A549 (cell line): ENCODE measurements at regions not wholly inside any gene's neighbourhood (a gene's known extent, or its start where the extent isn't known, plus 50 kb on each side); places are given as distances from the start of the nearest gene placed in this dataset.

ENCODE experiments used
- ATAC-seq, 2 experiments: fragments of 200-7000 bp in 1 of 2; fragments of >200 bp in 1 of 2; cut with Nextera tagmentation in 1 of 2; cut with Tn5 transposase in 1 of 2; 3 replicates each; pipeline versions ENCODE4 v1.8.0 to v1.9.1; 2018 to 2020; ENCODE audit warnings: mild to moderate bottlenecking in 1 of 2, moderate library complexity in 1 of 2
- CTCF ChIA-PET: fragments of 300-600 bp; sonication (Branson Sonifier 250); formaldehyde crosslinking; extraction: SDS; loops from one replicate; lab custom pipeline; 2021; ENCODE audit warnings: antibody characterized with exemption, inconsistent platforms; lab: Yijun Ruan, JAX
- POLR2A ChIA-PET: fragments of 350-600 bp; formaldehyde crosslinking; extraction: SDS; loops from one replicate; lab custom pipeline; 2021; ENCODE audit warnings: antibody characterized with exemption, inconsistent platforms; lab: Yijun Ruan, JAX
- DNase-seq, 2 experiments: peaks; one replicate each; pipeline versions ENCODE4 v3.0.0 to v3.0.0-alpha.2; 2011 to 2016; ENCODE audit warnings: low read depth in 1 of 2, low spot score in 1 of 2
- FAIRE-seq: peaks from 2 replicates; lab custom pipeline; 2011; peaks lifted over from hg19 to GRCh38; lab: Jason Lieb, UNC
- H3K27ac ChIP-seq, 2 experiments: fragments of >200 bp; sonication (Bioruptor Twin); formaldehyde crosslinking; 3 replicates each; pipeline ENCODE4 v1.5.1; 2016 to 2017
- H3K4me1 ChIP-seq: fragments of >200 bp; sonication (Bioruptor Twin); formaldehyde crosslinking; 3 replicates; pipeline ENCODE4 v1.6.1; 2016
- H3K4me2 ChIP-seq: fragments of >200 bp; sonication (Bioruptor Twin); formaldehyde crosslinking; 3 replicates; pipeline ENCODE4 v1.6.1; 2016
- H3K4me3 ChIP-seq: fragments of >200 bp; sonication (Bioruptor Twin); formaldehyde crosslinking; 3 replicates; pipeline ENCODE4 v1.5.1; 2016
- H3K9me3 ChIP-seq: fragments of >200 bp; sonication (Bioruptor Twin); formaldehyde crosslinking; 3 replicates; pipeline ENCODE4 v1.6.1; 2016
- BHLHE40 ChIP-seq: IDR thresholded peaks from 2 replicates; pipeline ENCODE4 v1.6.1; 2012; ENCODE audit warnings: low read depth, low read length, inconsistent platforms
- CHD4 ChIP-seq: fragments of 200-600 bp; sonication (generic); IDR thresholded peaks from 2 replicates; pipeline ENCODE4 v1.6.1; 2016; ENCODE audit warnings: antibody characterized with exemption, mild to moderate bottlenecking, borderline replicate concordance
- EHMT2 ChIP-seq: fragments of 200-600 bp; sonication (generic); IDR thresholded peaks from 2 replicates; pipeline ENCODE4 v1.6.1; 2016; ENCODE audit warnings: antibody characterized with exemption, low read depth, mild to moderate bottlenecking, moderate library complexity
- ESRRA ChIP-seq: fragments of 150-350 bp; IDR thresholded peaks from 2 replicates; pipeline ENCODE4 v1.6.1; 2014; ENCODE audit warnings: mild to moderate bottlenecking, low read length, borderline replicate concordance
- GATA3 ChIP-seq: IDR thresholded peaks from 2 replicates; pipeline ENCODE4 v1.6.1; 2012; ENCODE audit warnings: borderline replicate concordance
- HDAC2 ChIP-seq: fragments of 200-600 bp; sonication (generic); IDR thresholded peaks from 2 replicates; pipeline ENCODE4 v1.6.1; 2016
- HEYL ChIP-seq: fragments of 250-450 bp; sonication (Bioruptor Pico); IDR thresholded peaks from 2 replicates; pipeline ENCODE4 v1.8.0; 2021; ENCODE audit warnings: mild to moderate bottlenecking, moderate library complexity
- HOXB5 ChIP-seq: fragments of 250-450 bp; sonication (Bioruptor Pico); IDR thresholded peaks from 2 replicates; pipeline ENCODE4 v1.5.0; 2020; ENCODE audit warnings: mild to moderate bottlenecking, moderate library complexity
- MAFK ChIP-seq: fragments of 450-650 bp; IDR thresholded peaks from 2 replicates; pipeline ENCODE4 v1.6.1; 2014; ENCODE audit not compliant: partially characterized antibody
- MYC ChIP-seq: IDR thresholded peaks from 2 replicates; pipeline ENCODE4 v1.6.1; 2012; ENCODE audit warnings: mild to moderate bottlenecking, inconsistent platforms, low read length, improper control_type of control experiment, borderline replicate concordance
- NR3C1 ChIP-seq: fragments of >200 bp; sonication (Bioruptor Twin); formaldehyde crosslinking; IDR thresholded peaks from 3 replicates; pipeline ENCODE4 v1.6.1; 2017
- RARB ChIP-seq: fragments of 250-450 bp; sonication (Bioruptor Pico); IDR thresholded peaks from 2 replicates; pipeline ENCODE4 v1.8.0; 2021; ENCODE audit warnings: mild to moderate bottlenecking, moderate library complexity
- RCOR1 ChIP-seq: fragments of 150-350 bp; IDR thresholded peaks from 2 replicates; pipeline ENCODE4 v1.6.1; 2014; ENCODE audit warnings: antibody characterized with exemption, low read length, low read depth
- SREBF2 ChIP-seq: fragments of 450-650 bp; IDR thresholded peaks from 2 replicates; pipeline ENCODE4 v1.6.1; 2014; ENCODE audit warnings: mild to moderate bottlenecking, moderate library complexity
- TP53 ChIP-seq: fragments of 250-450 bp; sonication (Bioruptor Pico); IDR thresholded peaks from 2 replicates; pipeline ENCODE4 v1.5.0; 2021; ENCODE audit warnings: mild to moderate bottlenecking, moderate library complexity
- ZC3H11A ChIP-seq: fragments of 450-650 bp; IDR thresholded peaks from 2 replicates; pipeline ENCODE4 v1.6.1; 2014; ENCODE audit warnings: antibody characterized with exemption, mild to moderate bottlenecking
- ZFP36 ChIP-seq: fragments of 450-650 bp; IDR thresholded peaks from 2 replicates; pipeline ENCODE4 v1.6.1; 2014; ENCODE audit warnings: borderline replicate concordance; ENCODE audit not compliant: partially characterized antibody
- WGBS: methylation state at CpG from one replicate; pipeline ENCODE4 v1.1.6; 2017; ENCODE audit errors: missing lambda C conversion rate; 5-methylcytosine and 5-hydroxymethylcytosine counted together
- TF ChIP-seq, protein P1 (sequence below): fragments of 450-650 bp; IDR thresholded peaks from 2 replicates; pipeline ENCODE4 v1.6.1; 2014; ENCODE audit warnings: antibody characterized with exemption
- TF ChIP-seq, protein P2 (sequence below): IDR thresholded peaks from 2 replicates; pipeline ENCODE4 v1.6.1; 2012; ENCODE audit warnings: low read depth, borderline replicate concordance

DNA sequence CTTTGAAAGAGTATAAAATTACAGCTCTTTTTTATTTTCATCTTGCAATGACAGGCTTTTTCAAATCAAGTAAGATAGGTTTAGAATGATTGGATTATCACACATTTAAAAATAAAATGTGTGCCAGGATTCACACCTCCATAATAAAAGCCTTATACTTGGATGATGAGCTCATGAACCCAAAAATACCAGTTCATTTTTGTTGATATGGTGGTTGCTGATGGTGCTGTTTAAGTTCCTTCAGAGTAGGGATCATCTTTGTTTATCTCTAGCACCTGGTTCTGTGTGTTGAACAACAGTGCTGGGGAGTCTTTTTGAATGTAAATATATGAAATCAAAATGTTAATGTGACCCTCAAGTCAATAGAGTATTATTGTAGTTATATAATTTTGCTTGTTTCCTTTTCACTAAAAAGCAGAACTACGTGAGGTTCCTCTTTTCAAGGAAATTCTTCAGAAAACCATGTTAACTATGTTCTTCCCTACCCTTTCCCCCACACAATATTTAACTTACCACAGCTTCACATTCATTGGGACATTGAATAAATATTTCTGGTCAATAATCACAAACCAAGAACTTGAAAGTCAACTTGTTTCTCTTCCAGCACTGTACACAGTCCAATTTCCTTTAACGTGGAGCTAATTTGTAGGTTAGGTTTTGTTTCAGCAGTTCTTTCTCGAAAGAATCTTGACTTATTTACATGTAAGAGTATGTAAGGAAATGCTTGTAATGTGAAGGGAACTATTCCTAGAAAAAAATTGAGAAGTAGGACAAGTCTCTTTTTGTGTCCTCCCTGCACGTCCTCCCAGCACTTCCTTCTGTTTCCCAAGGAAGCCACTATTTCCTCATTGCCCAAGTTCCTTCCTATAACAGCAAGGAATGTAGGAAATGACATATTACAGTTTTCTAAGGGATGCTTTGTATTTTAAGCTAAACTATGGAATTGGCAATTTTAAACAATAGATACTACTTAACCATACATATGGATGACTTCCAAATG lies 945.9 kb upstream of the CITED2 start:
- TF ChIP-seq TP53 (CRISPR knock-in tag) (no peak), NR3C1 (no peak), RARB (no peak)
- Histone ChIP-seq H3K4me2 (peak overlapping the region; percentile 74), H3K9me3 (no peaks in the 10 kb centered on the region), H3K4me3 (no peak overlapping the region), H3K27ac (no peak overlapping the region), H3K4me1 (peaks cover 14% of the 10 kb centered on the region; the same call in 1 of the 3 replicates)
- ATAC-seq, result no peak
- WGBS, result 57% methylated on average over 4 of the region's 4 CpGs
- no peak for DNase-seq
- CTCF ChIA-PET, result no interaction called here
- FAIRE-seq, result no peak
- POLR2A ChIA-PET, result no interaction called here

DNA sequence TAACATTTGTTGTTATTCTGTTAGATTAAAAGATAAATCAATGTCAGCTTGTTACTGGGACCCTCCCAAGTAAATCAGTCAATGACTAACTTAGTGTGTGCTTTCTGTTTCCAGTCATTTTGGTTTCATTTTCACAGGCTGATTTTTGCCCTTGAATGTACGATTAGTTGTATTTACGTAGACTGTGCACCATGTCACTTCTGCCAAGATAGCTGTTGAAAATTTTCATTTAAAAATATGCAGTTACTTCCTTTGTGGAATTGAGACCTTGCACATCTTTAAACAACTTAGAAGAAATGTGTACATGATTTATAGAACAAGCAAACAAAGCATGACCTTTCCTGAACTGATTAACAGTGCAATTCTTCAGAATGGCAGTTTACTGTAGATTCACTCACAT lies 944.8 kb upstream of the CITED2 start:
- FAIRE-seq (no peak), DNase-seq (peak in 1 of 2 experiments; percentile 12)

DNA sequence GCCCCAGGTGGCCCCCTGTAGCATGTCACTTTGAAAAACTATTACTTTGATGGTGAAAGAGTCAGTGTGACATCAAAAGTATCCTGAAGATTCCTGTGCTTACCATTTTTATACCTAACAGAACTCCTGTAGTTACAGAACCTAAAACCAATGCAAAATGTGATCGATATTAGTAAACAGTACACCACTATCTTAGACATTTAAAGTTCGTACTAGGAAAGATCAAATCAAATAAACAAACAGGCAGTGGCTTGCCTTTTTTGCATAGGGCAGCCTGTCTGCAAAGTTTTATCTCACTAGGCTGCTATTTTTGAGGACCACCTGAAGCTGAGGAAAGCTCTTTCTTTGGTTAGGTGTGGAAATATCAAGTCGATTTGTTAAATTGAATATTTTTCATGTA lies 944.0 kb upstream of the CITED2 start:
- ChIA-PET POLR2A (no interaction called here), CTCF (no interaction called here)
- FAIRE-seq (no peak), ATAC-seq (no peak), DNase-seq (no peak)
- Histone ChIP-seq H3K27ac (peak overlapping the region in 1 of 2 experiments; percentile 53; a peak in 3 of 6 replicates), H3K4me3 (no peak overlapping the region), H3K4me1 (peaks cover 14% of the 10 kb centered on the region; the same call in 1 of the 3 replicates), H3K9me3 (no peaks in the 10 kb centered on the region), H3K4me2 (peak overlapping the region; percentile 74; the same call in 2 of the 3 replicates)
- WGBS, result 73% methylated on average over 3 of the region's 3 CpGs
- TF ChIP-seq RARB (no peak), ZFP36 (no peak), HEYL (CRISPR knock-in tag) (no peak), SREBF2 (no peak), TP53 (CRISPR knock-in tag) (no peak), RCOR1 (no peak), ESRRA (no peak), GATA3 (no peak), MAFK (no peak), BHLHE40 (no peak), HOXB5 (CRISPR knock-in tag) (no peak), NR3C1 (no peak)
- TF ChIP-seq, protein P1, sequence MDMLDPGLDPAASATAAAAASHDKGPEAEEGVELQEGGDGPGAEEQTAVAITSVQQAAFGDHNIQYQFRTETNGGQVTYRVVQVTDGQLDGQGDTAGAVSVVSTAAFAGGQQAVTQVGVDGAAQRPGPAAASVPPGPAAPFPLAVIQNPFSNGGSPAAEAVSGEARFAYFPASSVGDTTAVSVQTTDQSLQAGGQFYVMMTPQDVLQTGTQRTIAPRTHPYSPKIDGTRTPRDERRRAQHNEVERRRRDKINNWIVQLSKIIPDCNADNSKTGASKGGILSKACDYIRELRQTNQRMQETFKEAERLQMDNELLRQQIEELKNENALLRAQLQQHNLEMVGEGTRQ, result no peak
- TF ChIP-seq, protein P2, sequence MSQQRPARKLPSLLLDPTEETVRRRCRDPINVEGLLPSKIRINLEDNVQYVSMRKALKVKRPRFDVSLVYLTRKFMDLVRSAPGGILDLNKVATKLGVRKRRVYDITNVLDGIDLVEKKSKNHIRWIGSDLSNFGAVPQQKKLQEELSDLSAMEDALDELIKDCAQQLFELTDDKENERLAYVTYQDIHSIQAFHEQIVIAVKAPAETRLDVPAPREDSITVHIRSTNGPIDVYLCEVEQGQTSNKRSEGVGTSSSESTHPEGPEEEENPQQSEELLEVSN, result no peak

More for the DNA sequence above, 944.8 kb upstream of the CITED2 start:
- Histone ChIP-seq H3K9me3 (no peaks in the 10 kb centered on the region), H3K27ac (peak overlapping the region; percentile 44 to 53; a peak in 4 of 6 replicates), H3K4me3 (no peak overlapping the region), H3K4me2 (peak overlapping the region; percentile 74), H3K4me1 (peaks cover 14% of the 10 kb centered on the region; the same call in 1 of the 3 replicates)
- 5% methylated on average over 2 of the region's 2 CpGs for WGBS
- ATAC-seq, result no peak
- ChIA-PET POLR2A (no interaction called here), CTCF (no interaction called here)
- no peak for TF ChIP-seq HDAC2

DNA sequence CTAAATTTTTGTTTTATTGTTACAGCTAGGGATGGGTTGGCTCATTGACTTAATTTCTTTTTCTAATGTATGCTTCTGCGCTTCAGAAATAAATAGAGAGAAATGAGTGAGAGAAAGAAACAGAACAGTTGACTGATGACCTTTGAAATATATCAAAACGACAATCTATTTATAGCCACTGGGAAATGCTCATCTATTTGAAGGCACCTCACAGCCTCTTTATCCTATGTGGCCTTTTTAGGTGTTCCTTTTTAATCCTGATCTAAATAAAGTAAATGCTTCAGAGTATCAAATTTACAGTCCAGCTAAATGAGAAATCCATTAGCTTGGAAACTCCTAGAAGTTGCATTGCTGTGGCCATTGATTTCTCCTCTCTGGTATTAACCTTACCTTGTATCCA lies 943.5 kb upstream of the CITED2 start:
- WGBS, result 78% methylated on average over 2 of the region's 2 CpGs
- ATAC-seq (no peak), FAIRE-seq (no peak), DNase-seq (no peak)
- Histone ChIP-seq H3K4me2 (no peak overlapping the region), H3K27ac (no peak overlapping the region), H3K4me3 (no peak overlapping the region), H3K9me3 (no peaks in the 10 kb centered on the region), H3K4me1 (peaks cover 14% of the 10 kb centered on the region; the same call in 1 of the 3 replicates)
- TF ChIP-seq NR3C1 (no peak), ZC3H11A (no peak), MAFK (no peak), MYC (no peak), CHD4 (no peak), EHMT2 (no peak)
- ChIA-PET CTCF (no interaction called here), POLR2A (no interaction called here)
